GM20000 (cell line): ENCODE measurements at regions not wholly inside any gene's neighbourhood (a gene's known extent, or its start where the extent isn't known, plus 50 kb on each side); places are given as distances from the start of the nearest gene placed in this dataset.
"Not testable (repeated sequence)": the region's sequence is repeated elsewhere in the genome, so short reads cannot be mapped to it uniquely, and the experiment has no call there.

Source experiments
- DNase-seq: peaks from one replicate; pipeline ENCODE4 v3.0.0; 2012; ENCODE audit warnings: low spot score
- CTCF ChIP-seq: IDR thresholded peaks from 2 replicates; pipeline ENCODE4 v1.5.1; 2012; ENCODE audit warnings: mild to moderate bottlenecking, control low read depth; ENCODE audit errors: extremely low read depth, missing control alignments

- TF ChIP-seq CTCF = no peak
- no peak for DNase-seq
Measured at GRCh38 chr4:96390404-96390803, 550.5 kb downstream of the PDHA2 start.

GRCh38 chr4:96395747-96396146, 555.9 kb downstream of the PDHA2 start:
- DNase-seq = no peak

GRCh38 chr4:96406742-96407141, 566.8 kb downstream of the PDHA2 start:
- no peak for DNase-seq
- TF ChIP-seq CTCF = no peak

More at GRCh38 chr4:96395747-96396146, 555.9 kb downstream of the PDHA2 start:
- TF ChIP-seq CTCF = no peak

- DNase-seq = no peak
Measured at GRCh38 chr4:96407225-96407624, 567.3 kb downstream of the PDHA2 start.

GRCh38 chr4:96407738-96408463, 568.0 kb downstream of the PDHA2 start:
- no peak for DNase-seq
- no peak for TF ChIP-seq CTCF

More at GRCh38 chr4:96407225-96407624, 567.3 kb downstream of the PDHA2 start:
- no peak for TF ChIP-seq CTCF

GRCh38 chr4:96414853-96415252, 575.0 kb downstream of the PDHA2 start:
- not testable (repeated sequence) for DNase-seq

GRCh38 chr4:96429657-96430056, 589.8 kb downstream of the PDHA2 start:
- DNase-seq = no peak
- TF ChIP-seq CTCF = no peak

GRCh38 chr4:96431094-96431493, 591.2 kb downstream of the PDHA2 start:
- TF ChIP-seq CTCF = no peak

More at GRCh38 chr4:96431094-96431493, 591.2 kb downstream of the PDHA2 start:
- DNase-seq = no peak
